Testis (tissue), 2 donors: ENCODE measurements at regions not wholly inside any gene's neighbourhood (a gene's known extent, or its start where the extent isn't known, plus 50 kb on each side); places are given as distances from the start of the nearest gene placed in this dataset.

Experiments
- POLR2A ChIP-seq: fragments of 450-650 bp; IDR thresholded peaks from one replicate; pipeline ENCODE4 v1.6.1; 2017; ENCODE audit warnings: antibody characterized with exemption, mild to moderate bottlenecking, moderate library complexity
- TF ChIP-seq, protein P1 (sequence below), 3 experiments: fragments of 450-650 bp in 2 of 3; fragments of 200-600 bp in 1 of 3; sonication (generic) in 1 of 3; IDR thresholded peaks; one replicate each; pipeline ENCODE4 v1.5.1; 2016 to 2019; ENCODE audit warnings: antibody characterized with exemption in 3 of 3, mild to moderate bottlenecking in 2 of 3, moderate library complexity in 1 of 3

DNA sequence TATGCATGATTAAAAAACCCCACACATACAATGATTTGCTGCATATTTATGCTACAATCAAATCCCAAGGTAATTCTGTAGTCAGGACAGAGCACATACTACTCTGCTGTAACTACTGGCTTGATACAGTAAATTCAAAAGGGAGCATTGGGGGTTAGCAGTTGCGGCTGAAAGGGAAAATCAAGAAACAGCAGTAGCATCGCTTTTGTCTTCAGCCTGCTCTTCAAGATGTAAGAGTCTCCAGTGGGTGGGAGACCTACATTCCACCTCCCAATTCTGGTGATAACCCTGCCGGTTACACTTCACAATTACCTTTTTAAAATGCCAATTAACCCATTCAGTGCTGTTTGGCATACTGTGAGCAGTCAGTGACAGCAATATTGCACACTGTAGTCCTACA, 259.4 kb downstream of the NR2F2 start:
- TF ChIP-seq, protein P1, sequence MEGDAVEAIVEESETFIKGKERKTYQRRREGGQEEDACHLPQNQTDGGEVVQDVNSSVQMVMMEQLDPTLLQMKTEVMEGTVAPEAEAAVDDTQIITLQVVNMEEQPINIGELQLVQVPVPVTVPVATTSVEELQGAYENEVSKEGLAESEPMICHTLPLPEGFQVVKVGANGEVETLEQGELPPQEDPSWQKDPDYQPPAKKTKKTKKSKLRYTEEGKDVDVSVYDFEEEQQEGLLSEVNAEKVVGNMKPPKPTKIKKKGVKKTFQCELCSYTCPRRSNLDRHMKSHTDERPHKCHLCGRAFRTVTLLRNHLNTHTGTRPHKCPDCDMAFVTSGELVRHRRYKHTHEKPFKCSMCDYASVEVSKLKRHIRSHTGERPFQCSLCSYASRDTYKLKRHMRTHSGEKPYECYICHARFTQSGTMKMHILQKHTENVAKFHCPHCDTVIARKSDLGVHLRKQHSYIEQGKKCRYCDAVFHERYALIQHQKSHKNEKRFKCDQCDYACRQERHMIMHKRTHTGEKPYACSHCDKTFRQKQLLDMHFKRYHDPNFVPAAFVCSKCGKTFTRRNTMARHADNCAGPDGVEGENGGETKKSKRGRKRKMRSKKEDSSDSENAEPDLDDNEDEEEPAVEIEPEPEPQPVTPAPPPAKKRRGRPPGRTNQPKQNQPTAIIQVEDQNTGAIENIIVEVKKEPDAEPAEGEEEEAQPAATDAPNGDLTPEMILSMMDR (IDR thresholded peaks at IDR 0.05) = no peak
- TF ChIP-seq POLR2A = no peak
